Stimulated activated CD4-positive, alpha-beta T cell treated with anti-CD3 and anti-CD28 coated beads, Interleukin-12 subunit alpha, Interleukin-12 subunit beta, amount 100 ng/mL, for 4 hours (primary cell): ENCODE measurements at regions not wholly inside any gene's neighbourhood (a gene's known extent, or its start where the extent isn't known, plus 50 kb on each side); places are given as distances from the start of the nearest gene placed in this dataset.

ENCODE experiments used
- DNase-seq: peaks from one replicate; pipeline ENCODE4 v3.0.0-alpha.2; 2020

- no peak for DNase-seq
These were observed 50.3 kb upstream of the NFE2L2 start for GRCh38 chr2:177314722-177315264.

- no peak for DNase-seq
These were observed 50.8 kb upstream of the NFE2L2 start for GRCh38 chr2:177315364-177315763.

- no peak for DNase-seq
These were observed 52.2 kb upstream of the NFE2L2 start for GRCh38 chr2:177316756-177317155.

GRCh38 chr2:177317443-177317842 is 52.9 kb upstream of the NFE2L2 start:
- DNase-seq = no peak

GRCh38 chr2:177317857-177318256 is 53.3 kb upstream of the NFE2L2 start:
- DNase-seq = no peak

- DNase-seq = no peak
These were observed 54.1 kb upstream of the NFE2L2 start for GRCh38 chr2:177318613-177319012.

- DNase-seq = no peak
These were observed 56.1 kb upstream of the NFE2L2 start for GRCh38 chr2:177320596-177320995.

- DNase-seq = no peak
These were observed 58.3 kb upstream of the NFE2L2 start for GRCh38 chr2:177322801-177323261.

GRCh38 chr2:177324797-177325196 is 60.3 kb upstream of the NFE2L2 start:
- no peak for DNase-seq

GRCh38 chr2:177325554-177325953 is 61.0 kb upstream of the NFE2L2 start:
- no peak for DNase-seq

GRCh38 chr2:177326005-177326404 is 61.5 kb upstream of the NFE2L2 start:
- no peak for DNase-seq

GRCh38 chr2:177326591-177326990 is 62.1 kb upstream of the NFE2L2 start:
- no peak for DNase-seq

- no peak for DNase-seq
These were observed 62.5 kb upstream of the NFE2L2 start for GRCh38 chr2:177327009-177327408.

GRCh38 chr2:177328056-177328455 is 63.5 kb upstream of the NFE2L2 start:
- DNase-seq = no peak

GRCh38 chr2:177329064-177329463 is 63.5 kb upstream of the AGPS start:
- no peak for DNase-seq

GRCh38 chr2:177331466-177331997 is 61.0 kb upstream of the AGPS start:
- no peak for DNase-seq

- DNase-seq = peak; percentile 9
These were observed 60.3 kb upstream of the AGPS start for GRCh38 chr2:177332026-177332991.

GRCh38 chr2:177332992-177333388 is 59.6 kb upstream of the AGPS start:
- no peak for DNase-seq

GRCh38 chr2:177334940-177335543 is 57.5 kb upstream of the AGPS start:
- no peak for DNase-seq

GRCh38 chr2:177335917-177336450 is 56.6 kb upstream of the AGPS start:
- DNase-seq = no peak

- no peak for DNase-seq
These were observed 54.3 kb upstream of the AGPS start for GRCh38 chr2:177338177-177338721.

- no peak for DNase-seq
These were observed 52.4 kb upstream of the AGPS start for GRCh38 chr2:177340158-177340557.

GRCh38 chr2:177342736-177343135 is 49.8 kb upstream of the AGPS start:
- DNase-seq = no peak
